Activated naive CD8-positive, alpha-beta T cell treated with anti-CD3 and anti-CD28 coated beads for 36 hours (primary cell): ENCODE measurements at regions not wholly inside any gene's neighbourhood (a gene's known extent, or its start where the extent isn't known, plus 50 kb on each side); places are given as distances from the start of the nearest gene placed in this dataset.
"Not testable (repeated sequence)": the region's sequence is repeated elsewhere in the genome, so short reads cannot be mapped to it uniquely, and the experiment has no call there.

Source experiments
- DNase-seq: peaks from one replicate; pipeline ENCODE4 v3.0.0; 2021
- H3K27ac Mint-ChIP-seq: one replicate; pipeline ENCODE4 v1.8.0; 2022; ENCODE audit warnings: mild to moderate bottlenecking, moderate library complexity, mixed read lengths
- H3K27me3 Mint-ChIP-seq: one replicate; pipeline ENCODE4 v1.8.0; 2022; ENCODE audit warnings: mild to moderate bottlenecking, mixed read lengths
- H3K36me3 Mint-ChIP-seq: one replicate; pipeline ENCODE4 v1.8.0; 2021; ENCODE audit warnings: mild to moderate bottlenecking, mixed read lengths
- H3K4me1 Mint-ChIP-seq: one replicate; pipeline ENCODE4 v1.8.0; 2021; ENCODE audit warnings: mixed read lengths
- H3K4me3 Mint-ChIP-seq: one replicate; pipeline ENCODE4 v1.8.0; 2022; ENCODE audit warnings: mild to moderate bottlenecking, moderate library complexity, mixed read lengths
- H3K9me3 Mint-ChIP-seq: one replicate; pipeline ENCODE4 v1.8.0; 2022; ENCODE audit warnings: mixed read lengths

DNA sequence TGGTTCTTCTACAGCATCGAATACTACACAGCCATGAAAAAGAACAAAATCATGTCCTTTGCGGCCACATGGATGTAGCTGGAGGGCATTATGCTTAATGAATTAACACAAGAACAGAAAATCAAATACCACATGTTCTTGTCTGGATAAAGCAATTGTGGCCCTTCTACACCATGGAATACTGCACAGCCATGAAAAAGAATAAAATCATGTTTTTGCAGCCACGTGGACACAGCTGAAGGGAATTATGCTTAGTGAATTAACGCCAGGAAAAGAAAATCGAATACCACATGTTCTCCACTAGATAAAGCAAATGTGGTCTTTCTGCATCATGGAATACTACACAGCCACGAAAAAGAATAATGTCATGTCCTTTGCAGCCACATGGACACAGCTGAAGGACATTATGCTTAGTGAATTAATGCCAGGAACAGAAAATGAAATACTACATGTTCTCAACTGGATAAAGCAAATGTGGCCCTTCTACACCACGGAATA, 361.8 kb upstream of the PLGLB2 start:
- H3K9me3 Mint-ChIP-seq, H3K36me3 Mint-ChIP-seq, H3K4me3 Mint-ChIP-seq, H3K27me3 Mint-ChIP-seq, DNase-seq, H3K27ac Mint-ChIP-seq, H3K4me1 Mint-ChIP-seq: not testable (repeated sequence)

DNA sequence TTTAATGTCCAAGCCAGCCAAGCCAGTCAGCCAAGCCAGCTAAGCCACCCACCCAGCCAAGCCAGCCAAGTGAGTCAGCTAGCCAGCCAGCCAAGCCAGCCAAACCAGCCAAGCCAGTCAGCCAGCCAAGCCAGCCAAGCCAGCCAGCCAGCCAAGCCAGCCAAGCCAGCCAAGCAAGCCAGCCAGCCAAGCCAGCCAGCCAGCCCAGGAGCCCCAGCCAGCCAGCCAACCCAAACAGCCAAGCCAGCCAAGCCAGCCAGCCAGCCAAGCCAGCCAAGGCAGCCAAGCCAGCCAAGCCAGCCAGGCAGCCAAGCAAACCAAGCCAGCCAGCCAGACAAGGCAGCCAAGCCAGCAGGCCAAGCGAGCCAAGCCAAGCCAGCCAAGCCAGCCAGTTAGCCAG, 352.1 kb upstream of the PLGLB2 start:
- not testable (repeated sequence) for H3K27ac Mint-ChIP-seq, H3K4me3 Mint-ChIP-seq, DNase-seq, H3K36me3 Mint-ChIP-seq, H3K27me3 Mint-ChIP-seq, H3K9me3 Mint-ChIP-seq, H3K4me1 Mint-ChIP-seq

DNA sequence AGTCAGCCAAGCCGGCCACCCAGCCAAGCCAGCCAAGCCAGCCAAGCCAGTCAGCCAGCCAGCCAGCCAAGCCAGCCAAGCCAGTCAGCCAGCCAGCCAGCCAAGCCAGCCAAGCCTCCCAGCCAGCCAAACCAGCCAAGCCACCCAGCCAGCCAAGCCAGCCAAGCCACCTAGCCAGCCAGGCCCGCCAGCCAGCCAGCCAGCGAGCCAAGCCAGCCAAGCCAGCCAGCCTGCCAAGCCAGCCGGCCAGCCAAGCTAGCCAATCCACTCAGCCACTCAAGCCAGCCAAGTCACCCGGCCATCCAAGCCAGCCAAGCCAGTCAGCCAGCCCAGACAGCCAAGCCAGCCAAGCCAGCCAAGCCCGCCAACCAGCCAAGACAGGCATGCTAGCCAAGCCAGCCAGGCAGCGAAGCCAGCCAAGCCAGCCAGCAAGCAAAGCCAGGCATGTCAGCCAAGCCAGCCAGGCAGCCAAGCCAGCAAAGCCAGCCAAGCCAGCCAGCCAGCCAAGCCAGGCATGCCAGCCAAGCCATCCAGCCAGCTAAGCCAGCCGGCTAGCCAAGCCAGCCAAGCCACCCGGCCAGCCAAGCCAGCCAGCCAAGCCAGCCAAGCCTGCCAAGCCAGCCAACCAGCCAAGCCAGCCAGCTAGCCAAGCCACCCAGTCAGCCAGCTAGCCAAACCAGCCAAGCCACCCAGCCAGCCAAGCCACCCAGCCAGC, 351.2 kb upstream of the PLGLB2 start:
- not testable (repeated sequence) for DNase-seq, H3K27ac Mint-ChIP-seq, H3K27me3 Mint-ChIP-seq, H3K9me3 Mint-ChIP-seq, H3K4me3 Mint-ChIP-seq, H3K36me3 Mint-ChIP-seq, H3K4me1 Mint-ChIP-seq

DNA sequence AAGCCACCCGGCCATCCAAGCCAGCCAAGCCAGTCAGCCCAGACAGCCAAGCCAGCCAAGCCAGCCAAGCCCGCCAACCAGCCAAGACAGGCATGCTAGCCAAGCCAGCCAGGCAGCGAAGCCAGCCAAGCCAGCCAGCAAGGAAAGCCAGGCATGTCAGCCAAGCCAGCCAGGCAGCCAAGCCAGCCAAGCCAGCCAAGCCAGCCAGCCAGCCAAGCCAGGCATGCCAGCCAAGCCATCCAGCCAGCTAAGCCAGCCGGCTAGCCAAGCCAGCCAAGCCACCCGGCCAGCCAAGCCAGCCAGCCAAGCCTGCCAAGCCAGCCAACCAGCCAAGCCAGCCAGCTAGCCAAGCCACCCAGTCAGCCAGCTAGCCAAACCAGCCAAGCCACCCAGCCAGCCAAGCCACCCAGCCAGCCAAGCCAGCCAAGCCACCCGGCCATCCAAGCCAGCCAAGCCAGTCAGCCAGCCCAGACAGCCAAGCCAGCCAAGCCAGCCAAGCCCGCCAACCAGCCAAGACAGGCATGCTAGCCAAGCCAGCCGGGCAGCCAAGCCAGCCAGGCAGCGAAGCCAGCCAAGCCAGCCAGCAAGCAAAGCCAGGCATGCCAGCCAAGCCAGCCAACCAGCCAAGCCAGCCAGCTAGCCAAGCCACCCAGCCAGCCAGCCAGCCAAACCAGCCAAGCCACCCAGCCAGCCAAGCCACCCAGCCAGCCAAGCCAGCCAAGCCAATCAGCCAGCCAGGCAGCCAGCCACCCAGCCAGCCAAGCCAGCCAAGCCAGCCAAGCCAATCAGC, 350.4 kb upstream of the PLGLB2 start:
- H3K4me3 Mint-ChIP-seq, H3K27me3 Mint-ChIP-seq, H3K36me3 Mint-ChIP-seq, H3K27ac Mint-ChIP-seq, H3K9me3 Mint-ChIP-seq, DNase-seq, H3K4me1 Mint-ChIP-seq: not testable (repeated sequence)

DNA sequence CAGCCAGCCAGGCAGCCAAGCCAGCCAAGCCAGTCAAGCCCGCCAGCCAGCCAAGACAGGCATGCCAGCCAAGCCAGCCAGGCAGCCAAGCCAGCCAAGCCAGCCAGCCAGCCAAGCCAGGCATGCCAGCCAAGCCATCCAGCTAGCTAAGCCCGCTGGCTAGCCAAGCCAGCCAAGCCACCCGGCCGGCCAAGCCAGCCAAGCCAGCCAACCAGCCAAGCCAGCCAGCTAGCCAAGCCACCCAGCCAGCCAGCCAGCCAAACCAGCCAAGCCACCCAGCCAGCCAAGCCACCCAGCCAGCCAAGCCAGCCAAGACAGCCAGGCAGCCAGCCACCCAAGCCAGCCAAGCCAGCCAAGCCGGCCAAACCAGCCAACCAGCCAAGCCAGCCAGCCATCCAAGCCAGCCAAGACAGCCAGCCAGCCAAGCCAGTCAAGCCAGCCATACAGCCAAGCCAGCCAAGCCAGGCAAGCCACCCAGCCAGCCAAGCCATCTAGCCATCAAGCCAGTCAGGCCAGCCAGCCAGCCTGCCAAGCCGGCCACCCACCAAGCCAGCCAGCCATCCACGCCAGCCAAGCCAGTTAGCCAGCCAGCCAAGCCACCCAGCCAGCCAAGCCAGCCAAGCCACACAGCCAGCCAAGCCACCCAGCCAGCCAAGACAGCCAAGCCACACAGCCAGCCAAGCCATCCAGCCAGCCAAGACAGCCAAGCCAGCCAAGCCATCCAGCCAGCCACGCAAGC, 349.2 kb upstream of the PLGLB2 start:
- not testable (repeated sequence) for DNase-seq, H3K27ac Mint-ChIP-seq, H3K4me3 Mint-ChIP-seq, H3K9me3 Mint-ChIP-seq, H3K4me1 Mint-ChIP-seq, H3K36me3 Mint-ChIP-seq, H3K27me3 Mint-ChIP-seq

DNA sequence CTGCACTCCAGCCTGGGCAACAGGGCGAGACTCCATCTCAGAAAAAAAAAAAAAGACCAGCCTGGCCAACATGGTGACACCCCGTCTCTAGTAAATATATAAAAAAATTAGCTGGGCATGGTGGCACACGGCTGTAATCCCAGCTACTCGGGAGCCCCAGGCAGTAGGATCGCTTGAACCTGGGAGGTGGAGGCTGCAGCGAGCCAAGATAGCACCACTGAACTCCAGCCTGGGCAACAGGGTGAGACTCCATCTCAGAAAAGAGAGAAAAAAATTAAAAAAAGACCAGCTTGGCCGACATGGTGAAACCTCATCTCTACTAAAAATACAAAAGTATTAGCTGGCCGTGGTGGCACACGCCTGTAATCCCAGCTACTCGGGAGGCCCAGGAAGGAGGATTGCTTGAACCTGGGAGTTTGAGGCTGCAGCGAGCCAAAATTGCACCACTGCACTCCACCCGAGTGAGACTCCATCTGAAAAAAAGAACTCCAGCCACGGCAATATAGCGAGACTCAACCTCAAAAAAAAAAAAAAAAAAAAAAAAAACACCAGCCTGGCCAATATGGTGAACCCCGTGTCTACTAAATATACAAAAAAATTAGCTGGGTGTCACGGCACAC, 346.1 kb upstream of the PLGLB2 start:
- H3K9me3 Mint-ChIP-seq = peaks cover 7% of the 10 kb centered on the region
- no peak for DNase-seq
- no peaks in the 10 kb centered on the region for H3K27me3 Mint-ChIP-seq
- no peak overlapping the region for H3K27ac Mint-ChIP-seq
- no peaks in the 10 kb centered on the region for H3K36me3 Mint-ChIP-seq
- no peak overlapping the region for H3K4me3 Mint-ChIP-seq
- no peaks in the 10 kb centered on the region for H3K4me1 Mint-ChIP-seq

DNA sequence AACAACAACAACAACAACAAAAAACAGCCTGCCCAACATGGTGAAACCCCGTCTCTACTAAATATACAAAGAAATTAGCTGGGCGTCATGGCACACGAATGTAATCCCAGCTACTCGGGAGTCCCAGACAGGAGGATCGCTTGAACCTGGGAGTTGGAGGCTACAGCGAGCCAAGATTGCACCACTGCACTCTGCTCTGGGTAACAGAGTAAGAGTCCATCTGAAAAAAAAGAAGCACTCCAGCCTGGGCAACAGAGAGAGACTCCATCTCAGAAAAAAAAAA, 344.1 kb upstream of the PLGLB2 start:
- no peak for DNase-seq
- no peaks in the 10 kb centered on the region for H3K27me3 Mint-ChIP-seq

DNA sequence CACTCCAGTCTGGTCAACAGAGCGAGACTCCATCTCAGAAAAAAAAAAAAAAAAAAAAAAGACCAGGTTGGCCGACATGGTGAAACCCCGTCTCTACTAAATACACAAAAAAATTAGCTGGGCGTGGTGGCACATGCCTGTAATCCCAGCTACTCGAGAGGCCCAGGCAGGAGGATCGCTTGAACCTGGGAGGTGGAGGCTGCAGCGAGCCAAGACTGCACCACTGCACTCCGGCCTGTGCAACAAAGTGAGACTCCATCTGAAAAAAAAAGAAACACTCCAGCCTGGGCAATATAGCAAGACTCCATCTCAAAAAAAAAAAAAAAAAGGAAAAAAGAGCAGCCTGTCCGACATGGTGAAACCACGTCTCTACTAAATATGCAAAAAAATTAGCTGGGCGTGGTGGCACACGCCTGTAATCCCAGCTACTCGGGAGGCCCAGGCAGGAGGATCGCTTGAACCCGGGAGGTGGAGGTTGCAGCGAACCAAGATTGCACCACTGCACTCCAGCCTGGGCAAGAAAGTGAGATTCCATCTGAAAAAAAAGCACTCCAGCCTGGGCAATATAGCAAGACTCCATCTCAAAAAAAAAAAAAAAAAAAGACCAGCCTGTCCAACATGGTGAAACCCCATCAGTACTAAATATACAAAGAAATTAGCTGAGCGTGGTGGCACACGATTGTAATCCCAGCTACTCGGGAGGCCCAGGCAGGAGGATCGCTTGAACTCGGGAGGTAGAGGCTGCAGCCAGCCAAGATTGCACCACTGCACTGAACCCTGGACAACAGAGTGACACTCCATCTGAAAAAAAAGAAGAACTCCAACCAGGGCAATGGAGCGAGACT, 343.3 kb upstream of the PLGLB2 start:
- H3K36me3 Mint-ChIP-seq, H3K4me3 Mint-ChIP-seq, DNase-seq, H3K9me3 Mint-ChIP-seq, H3K27me3 Mint-ChIP-seq, H3K4me1 Mint-ChIP-seq, H3K27ac Mint-ChIP-seq: not testable (repeated sequence)

More for the DNA sequence above, 344.1 kb upstream of the PLGLB2 start:
- H3K4me1 Mint-ChIP-seq = no peaks in the 10 kb centered on the region
- no peak overlapping the region for H3K27ac Mint-ChIP-seq
- peaks cover 7% of the 10 kb centered on the region for H3K9me3 Mint-ChIP-seq
- H3K4me3 Mint-ChIP-seq = no peak overlapping the region
- no peaks in the 10 kb centered on the region for H3K36me3 Mint-ChIP-seq

DNA sequence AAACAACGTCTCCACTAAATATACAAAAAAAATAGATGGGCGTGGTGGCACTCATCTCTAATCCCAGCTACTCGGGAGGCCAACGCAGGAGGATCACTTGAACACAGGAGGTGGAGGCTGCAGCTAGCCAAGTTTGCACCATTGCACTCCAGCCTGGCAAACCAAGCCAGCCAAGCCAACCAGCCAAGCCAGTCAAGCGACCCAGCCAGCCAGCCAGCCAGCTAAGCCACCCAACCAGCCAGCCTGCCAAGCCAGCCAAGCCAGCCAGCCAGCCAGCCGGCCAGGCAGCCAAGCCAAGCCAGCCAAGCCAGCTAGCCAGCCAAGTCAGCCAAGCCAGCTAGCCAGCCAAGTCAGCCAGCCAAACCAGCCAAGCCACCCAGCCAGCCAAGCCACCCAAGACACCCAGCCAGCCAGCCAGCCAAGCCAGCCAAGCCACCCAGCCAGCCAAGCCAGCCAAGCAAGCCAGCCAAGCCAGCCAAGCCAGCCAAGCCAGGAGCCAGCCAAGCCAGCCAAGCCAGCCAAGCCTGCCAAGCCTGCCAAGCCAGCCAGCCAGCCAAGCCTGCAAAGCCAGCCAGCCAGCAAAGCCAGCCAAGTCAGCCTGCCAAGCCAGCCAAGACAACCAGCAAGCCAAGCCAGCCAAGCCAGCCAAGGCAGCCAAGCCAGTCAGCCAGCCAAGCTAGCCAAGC, 342.2 kb upstream of the PLGLB2 start:
- H3K9me3 Mint-ChIP-seq, H3K4me1 Mint-ChIP-seq, H3K4me3 Mint-ChIP-seq, H3K27me3 Mint-ChIP-seq, H3K36me3 Mint-ChIP-seq, H3K27ac Mint-ChIP-seq, DNase-seq: not testable (repeated sequence)

DNA sequence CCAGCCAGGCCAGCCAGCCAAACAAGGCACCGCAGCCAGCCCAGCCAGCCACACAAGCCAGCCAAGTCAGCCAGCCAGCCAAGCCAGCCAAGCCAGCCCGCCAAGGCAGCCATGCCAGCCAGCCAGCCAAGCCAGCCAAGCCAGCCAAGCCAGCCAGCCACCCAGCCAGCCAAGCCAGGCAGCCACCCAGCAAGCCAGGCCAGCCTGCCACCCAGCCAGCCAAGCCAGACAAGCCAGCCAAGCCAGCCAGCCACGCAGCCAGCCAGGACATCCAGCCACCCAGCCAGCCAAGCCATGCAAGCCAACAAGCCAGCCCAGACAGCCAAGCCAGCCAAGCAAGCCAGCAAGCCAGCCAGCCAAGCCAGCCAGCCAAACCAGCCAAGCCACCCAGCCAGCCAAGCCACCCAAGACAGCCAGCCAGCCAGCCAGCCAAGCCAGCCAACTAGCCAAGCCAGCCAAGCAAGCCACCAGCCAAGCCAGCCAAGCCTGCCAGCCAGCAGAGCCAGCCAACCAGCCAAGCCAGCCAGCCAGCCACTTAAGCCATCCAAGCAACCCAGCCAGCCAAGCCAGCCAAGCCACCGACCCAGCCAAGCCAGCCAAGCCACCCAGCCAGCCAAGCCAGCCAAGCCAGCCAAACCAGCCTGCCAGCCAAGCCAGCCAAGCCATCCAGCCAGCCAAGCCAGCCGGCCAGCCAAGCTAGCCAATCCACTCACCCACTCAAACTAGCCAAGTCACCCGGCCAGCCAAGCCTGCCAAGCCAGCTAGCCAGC, 341.3 kb upstream of the PLGLB2 start:
- DNase-seq, H3K27me3 Mint-ChIP-seq, H3K9me3 Mint-ChIP-seq, H3K27ac Mint-ChIP-seq, H3K36me3 Mint-ChIP-seq, H3K4me1 Mint-ChIP-seq, H3K4me3 Mint-ChIP-seq: not testable (repeated sequence)

DNA sequence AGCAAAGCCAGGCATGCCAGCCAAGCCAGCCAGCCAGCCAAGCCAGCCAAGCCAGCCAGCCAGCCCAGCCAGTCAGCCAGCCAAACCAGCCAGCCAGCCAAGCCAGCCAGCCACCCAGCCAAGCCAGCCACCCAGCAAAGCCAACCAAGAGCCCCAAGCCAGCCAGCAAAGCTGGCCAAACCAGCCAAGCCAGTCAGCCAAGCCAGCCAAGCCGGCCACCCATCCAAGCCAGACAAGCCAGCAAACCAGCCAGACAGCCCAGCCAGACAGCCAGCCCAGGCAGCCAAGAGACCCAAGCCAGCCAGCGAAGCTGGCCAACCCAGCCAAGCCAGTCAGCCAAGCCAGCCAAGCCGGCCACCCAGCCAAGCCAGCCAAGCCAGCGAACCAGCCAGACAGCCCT, 338.3 kb upstream of the PLGLB2 start:
- not testable (repeated sequence) for H3K9me3 Mint-ChIP-seq, H3K36me3 Mint-ChIP-seq, H3K4me3 Mint-ChIP-seq, DNase-seq, H3K27ac Mint-ChIP-seq, H3K4me1 Mint-ChIP-seq, H3K27me3 Mint-ChIP-seq

DNA sequence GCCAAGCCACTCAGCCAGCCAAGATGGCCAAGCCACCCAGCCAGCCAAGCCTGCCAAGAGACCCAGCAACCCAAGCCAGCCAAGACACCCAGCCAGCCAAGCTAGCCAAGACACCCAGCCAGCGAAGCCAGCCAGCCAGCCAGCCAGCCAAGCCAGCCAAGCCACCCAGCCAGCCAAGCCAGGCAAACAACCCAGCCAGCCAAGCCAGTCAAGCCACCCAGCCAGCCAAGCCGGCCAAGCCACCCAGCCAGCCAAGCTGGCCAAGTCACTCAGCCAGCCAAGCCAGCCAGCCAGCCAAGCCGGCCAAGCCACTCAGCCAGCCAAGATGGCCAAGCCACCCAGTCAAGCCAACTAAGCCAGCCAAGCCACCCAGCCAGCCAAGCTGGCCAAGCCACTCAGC, 337.5 kb upstream of the PLGLB2 start:
- not testable (repeated sequence) for H3K4me3 Mint-ChIP-seq, H3K9me3 Mint-ChIP-seq, H3K27ac Mint-ChIP-seq, H3K4me1 Mint-ChIP-seq, H3K27me3 Mint-ChIP-seq, DNase-seq, H3K36me3 Mint-ChIP-seq

DNA sequence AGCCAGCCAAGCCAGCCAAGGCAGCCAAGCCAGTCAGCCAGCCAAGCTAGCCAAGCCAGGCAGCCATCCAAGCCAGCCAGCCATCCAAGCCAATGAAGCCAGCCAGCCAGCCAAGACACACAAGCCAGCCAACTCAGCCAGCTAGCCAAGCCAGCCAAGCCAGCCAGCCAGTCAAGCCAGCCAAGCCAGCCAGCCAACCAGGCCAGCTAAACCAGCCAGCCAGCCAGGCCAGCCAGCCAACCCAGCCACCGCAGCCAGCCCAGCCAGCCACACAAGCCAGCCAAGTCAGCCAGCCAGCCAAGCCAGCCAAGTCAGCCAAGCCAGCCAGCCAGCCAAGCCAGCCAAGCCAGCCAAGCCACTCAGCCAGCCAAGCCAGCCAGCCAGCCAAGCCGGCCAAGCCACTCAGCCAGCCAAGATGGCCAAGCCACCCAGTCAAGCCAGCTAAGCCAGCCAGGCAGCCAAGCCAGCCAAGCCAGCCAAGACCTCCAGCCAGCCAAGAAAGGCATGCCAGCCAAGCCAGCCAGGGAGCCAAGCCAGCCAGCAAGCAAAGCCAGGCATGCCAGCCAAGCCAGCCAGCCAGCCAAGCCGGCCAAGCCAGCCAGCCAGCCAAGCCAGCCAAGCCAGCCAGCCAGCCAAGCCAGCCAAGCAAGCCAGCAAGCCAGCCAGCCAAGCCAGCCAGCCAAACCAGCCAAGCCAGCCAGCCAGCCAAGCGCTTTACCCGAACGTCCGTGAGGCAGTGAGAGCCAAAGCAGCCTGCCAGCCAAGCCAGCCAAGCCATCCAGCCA, 335.7 kb upstream of the PLGLB2 start:
- DNase-seq, H3K27ac Mint-ChIP-seq, H3K4me1 Mint-ChIP-seq: not testable (repeated sequence)

More for the DNA sequence above, 335.7 kb upstream of the PLGLB2 start:
- not testable (repeated sequence) for H3K36me3 Mint-ChIP-seq, H3K9me3 Mint-ChIP-seq, H3K4me3 Mint-ChIP-seq, H3K27me3 Mint-ChIP-seq
